IMR-90 (cell line): ENCODE measurements at regions not wholly inside any gene's neighbourhood (a gene's known extent, or its start where the extent isn't known, plus 50 kb on each side); places are given as distances from the start of the nearest gene placed in this dataset.

Experiments used
- POLR2A ChIP-seq: IDR thresholded peaks from 2 replicates; pipeline ENCODE4 v1.6.1; 2012; ENCODE audit warnings: mild to moderate bottlenecking, low read depth, low read length
- TF ChIP-seq, protein P1 (sequence below): conservative IDR thresholded peaks from 2 replicates; pipeline ENCODE4 v1.5.1; 2012; ENCODE audit warnings: mild to moderate bottlenecking, low read depth, low read length, improper control_type of control experiment

DNA sequence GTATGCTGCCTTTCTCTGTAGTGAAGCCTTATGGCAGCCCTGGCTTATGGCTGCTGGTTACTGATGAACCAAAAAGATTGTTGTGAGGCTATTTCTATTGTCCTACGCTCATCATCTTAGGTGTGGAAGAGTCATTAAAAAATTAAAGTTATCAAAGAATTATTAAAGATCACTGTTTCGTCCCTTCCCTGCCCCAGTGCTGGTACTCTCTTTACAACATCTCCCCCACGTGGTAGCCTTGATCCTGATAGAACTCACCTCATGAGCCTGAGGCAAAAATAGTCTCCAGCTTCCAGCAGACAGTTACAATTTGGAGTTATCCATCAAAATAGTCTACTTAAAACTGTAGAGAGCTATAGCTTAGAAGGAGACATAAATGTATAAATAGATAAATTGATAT, 201.5 kb downstream of the S1PR1 start:
- TF ChIP-seq POLR2A = no peak
- TF ChIP-seq, protein P1, sequence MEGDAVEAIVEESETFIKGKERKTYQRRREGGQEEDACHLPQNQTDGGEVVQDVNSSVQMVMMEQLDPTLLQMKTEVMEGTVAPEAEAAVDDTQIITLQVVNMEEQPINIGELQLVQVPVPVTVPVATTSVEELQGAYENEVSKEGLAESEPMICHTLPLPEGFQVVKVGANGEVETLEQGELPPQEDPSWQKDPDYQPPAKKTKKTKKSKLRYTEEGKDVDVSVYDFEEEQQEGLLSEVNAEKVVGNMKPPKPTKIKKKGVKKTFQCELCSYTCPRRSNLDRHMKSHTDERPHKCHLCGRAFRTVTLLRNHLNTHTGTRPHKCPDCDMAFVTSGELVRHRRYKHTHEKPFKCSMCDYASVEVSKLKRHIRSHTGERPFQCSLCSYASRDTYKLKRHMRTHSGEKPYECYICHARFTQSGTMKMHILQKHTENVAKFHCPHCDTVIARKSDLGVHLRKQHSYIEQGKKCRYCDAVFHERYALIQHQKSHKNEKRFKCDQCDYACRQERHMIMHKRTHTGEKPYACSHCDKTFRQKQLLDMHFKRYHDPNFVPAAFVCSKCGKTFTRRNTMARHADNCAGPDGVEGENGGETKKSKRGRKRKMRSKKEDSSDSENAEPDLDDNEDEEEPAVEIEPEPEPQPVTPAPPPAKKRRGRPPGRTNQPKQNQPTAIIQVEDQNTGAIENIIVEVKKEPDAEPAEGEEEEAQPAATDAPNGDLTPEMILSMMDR = peak; percentile 37
